ENCODE measurements at regions not wholly inside any gene's neighbourhood (a gene's known extent, or its start where the extent isn't known, plus 50 kb on each side); places are given as distances from the start of the nearest gene placed in this dataset.

DNA sequence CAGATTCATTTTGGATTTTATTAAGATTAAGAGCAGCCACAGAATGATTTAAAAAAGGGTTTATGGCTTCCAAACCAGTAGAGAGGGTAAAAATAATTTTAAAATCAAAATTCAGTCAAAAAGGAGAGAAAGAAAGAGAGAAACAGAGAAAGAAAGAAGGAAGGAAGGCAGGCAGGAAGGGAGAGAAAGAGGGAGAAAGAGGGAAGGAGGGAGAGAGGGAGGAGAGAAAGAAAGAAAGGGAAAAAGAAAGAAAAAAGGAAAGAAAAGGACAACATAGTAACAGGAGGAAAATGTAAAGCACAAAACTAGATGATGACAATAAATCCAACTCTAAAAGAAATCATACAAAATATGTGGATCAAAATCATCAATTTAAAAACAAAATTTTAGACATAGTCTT, 79.6 kb upstream of the FRG1 start:
- TF ChIP-seq, protein P1, sequence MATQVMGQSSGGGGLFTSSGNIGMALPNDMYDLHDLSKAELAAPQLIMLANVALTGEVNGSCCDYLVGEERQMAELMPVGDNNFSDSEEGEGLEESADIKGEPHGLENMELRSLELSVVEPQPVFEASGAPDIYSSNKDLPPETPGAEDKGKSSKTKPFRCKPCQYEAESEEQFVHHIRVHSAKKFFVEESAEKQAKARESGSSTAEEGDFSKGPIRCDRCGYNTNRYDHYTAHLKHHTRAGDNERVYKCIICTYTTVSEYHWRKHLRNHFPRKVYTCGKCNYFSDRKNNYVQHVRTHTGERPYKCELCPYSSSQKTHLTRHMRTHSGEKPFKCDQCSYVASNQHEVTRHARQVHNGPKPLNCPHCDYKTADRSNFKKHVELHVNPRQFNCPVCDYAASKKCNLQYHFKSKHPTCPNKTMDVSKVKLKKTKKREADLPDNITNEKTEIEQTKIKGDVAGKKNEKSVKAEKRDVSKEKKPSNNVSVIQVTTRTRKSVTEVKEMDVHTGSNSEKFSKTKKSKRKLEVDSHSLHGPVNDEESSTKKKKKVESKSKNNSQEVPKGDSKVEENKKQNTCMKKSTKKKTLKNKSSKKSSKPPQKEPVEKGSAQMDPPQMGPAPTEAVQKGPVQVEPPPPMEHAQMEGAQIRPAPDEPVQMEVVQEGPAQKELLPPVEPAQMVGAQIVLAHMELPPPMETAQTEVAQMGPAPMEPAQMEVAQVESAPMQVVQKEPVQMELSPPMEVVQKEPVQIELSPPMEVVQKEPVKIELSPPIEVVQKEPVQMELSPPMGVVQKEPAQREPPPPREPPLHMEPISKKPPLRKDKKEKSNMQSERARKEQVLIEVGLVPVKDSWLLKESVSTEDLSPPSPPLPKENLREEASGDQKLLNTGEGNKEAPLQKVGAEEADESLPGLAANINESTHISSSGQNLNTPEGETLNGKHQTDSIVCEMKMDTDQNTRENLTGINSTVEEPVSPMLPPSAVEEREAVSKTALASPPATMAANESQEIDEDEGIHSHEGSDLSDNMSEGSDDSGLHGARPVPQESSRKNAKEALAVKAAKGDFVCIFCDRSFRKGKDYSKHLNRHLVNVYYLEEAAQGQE (tag by site-specific recombination; IDR thresholded peaks at IDR 0.05): no peak
- no peak for TF ChIP-seq ZNF639 (tag by site-specific recombination; IDR thresholded peaks at IDR 0.05)
- TF ChIP-seq, protein P2, sequence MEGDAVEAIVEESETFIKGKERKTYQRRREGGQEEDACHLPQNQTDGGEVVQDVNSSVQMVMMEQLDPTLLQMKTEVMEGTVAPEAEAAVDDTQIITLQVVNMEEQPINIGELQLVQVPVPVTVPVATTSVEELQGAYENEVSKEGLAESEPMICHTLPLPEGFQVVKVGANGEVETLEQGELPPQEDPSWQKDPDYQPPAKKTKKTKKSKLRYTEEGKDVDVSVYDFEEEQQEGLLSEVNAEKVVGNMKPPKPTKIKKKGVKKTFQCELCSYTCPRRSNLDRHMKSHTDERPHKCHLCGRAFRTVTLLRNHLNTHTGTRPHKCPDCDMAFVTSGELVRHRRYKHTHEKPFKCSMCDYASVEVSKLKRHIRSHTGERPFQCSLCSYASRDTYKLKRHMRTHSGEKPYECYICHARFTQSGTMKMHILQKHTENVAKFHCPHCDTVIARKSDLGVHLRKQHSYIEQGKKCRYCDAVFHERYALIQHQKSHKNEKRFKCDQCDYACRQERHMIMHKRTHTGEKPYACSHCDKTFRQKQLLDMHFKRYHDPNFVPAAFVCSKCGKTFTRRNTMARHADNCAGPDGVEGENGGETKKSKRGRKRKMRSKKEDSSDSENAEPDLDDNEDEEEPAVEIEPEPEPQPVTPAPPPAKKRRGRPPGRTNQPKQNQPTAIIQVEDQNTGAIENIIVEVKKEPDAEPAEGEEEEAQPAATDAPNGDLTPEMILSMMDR (tag by site-specific recombination; IDR thresholded peaks at IDR 0.05): no peak
- TF ChIP-seq ELK4 (IDR thresholded peaks at IDR 0.05; ENCODE audit: borderline replicate concordance, low read depth, low read length): no peak
- no peak for TF ChIP-seq ZNF16 (tag by site-specific recombination; IDR thresholded peaks at IDR 0.05; ENCODE audit: low read depth)
- TF ChIP-seq ZNF596 (tag by site-specific recombination; IDR thresholded peaks at IDR 0.05): no peak
- TF ChIP-seq ZBTB21 (tag by site-specific recombination; IDR thresholded peaks at IDR 0.05): no peak
- TF ChIP-seq ZNF140 (tag by site-specific recombination; IDR thresholded peaks at IDR 0.05): no peak
- no peak for TF ChIP-seq ZNF24 (tag by site-specific recombination; IDR thresholded peaks at IDR 0.05)
- TF ChIP-seq ZBTB1 (tag by site-specific recombination; IDR thresholded peaks at IDR 0.05): no peak
- TF ChIP-seq ZNF184 (tag by site-specific recombination; IDR thresholded peaks at IDR 0.05): no peak
- TF ChIP-seq, protein P3, sequence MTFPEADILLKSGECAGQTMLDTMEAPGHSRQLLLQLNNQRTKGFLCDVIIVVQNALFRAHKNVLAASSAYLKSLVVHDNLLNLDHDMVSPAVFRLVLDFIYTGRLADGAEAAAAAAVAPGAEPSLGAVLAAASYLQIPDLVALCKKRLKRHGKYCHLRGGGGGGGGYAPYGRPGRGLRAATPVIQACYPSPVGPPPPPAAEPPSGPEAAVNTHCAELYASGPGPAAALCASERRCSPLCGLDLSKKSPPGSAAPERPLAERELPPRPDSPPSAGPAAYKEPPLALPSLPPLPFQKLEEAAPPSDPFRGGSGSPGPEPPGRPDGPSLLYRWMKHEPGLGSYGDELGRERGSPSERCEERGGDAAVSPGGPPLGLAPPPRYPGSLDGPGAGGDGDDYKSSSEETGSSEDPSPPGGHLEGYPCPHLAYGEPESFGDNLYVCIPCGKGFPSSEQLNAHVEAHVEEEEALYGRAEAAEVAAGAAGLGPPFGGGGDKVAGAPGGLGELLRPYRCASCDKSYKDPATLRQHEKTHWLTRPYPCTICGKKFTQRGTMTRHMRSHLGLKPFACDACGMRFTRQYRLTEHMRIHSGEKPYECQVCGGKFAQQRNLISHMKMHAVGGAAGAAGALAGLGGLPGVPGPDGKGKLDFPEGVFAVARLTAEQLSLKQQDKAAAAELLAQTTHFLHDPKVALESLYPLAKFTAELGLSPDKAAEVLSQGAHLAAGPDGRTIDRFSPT (tag by site-specific recombination; IDR thresholded peaks at IDR 0.05): no peak
- TF ChIP-seq BCL11A (tag by site-specific recombination; IDR thresholded peaks at IDR 0.05; ENCODE audit: low read depth): no peak
